ENCODE measurements at regions not wholly inside any gene's neighbourhood (a gene's known extent, or its start where the extent isn't known, plus 50 kb on each side); places are given as distances from the start of the nearest gene placed in this dataset.

- Histone ChIP-seq H3F3A (ENCODE audit: control insufficient read depth, insufficient read depth) (no peaks in the 10 kb centered on the region), H3K27me3 (ENCODE audit: control insufficient read depth, low read length) (no peaks in the 10 kb centered on the region)
Measured at GRCh38 chr2:210795506-210795905, 239.1 kb downstream of the CPS1 start.

GRCh38 chr2:210798180-210798579, 241.8 kb downstream of the CPS1 start:
- H3K36me3 ChIP-seq (ENCODE audit: control insufficient read depth, low read length) = no peaks in the 10 kb centered on the region
- no peaks in the 10 kb centered on the region for H4K20me1 ChIP-seq (ENCODE audit: control insufficient read depth, insufficient read depth, low read depth, low read length)
- H3K4me3 ChIP-seq (ENCODE audit: low read length) = no peak overlapping the region
- no peak overlapping the region for H3K27ac ChIP-seq (ENCODE audit: low read depth, low read length)
- H3F3A ChIP-seq (ENCODE audit: control insufficient read depth, insufficient read depth) = no peaks in the 10 kb centered on the region
- H3K4me2 ChIP-seq (ENCODE audit: low read length) = no peak overlapping the region
- no peaks in the 10 kb centered on the region for H3K9me3 ChIP-seq (ENCODE audit: control insufficient read depth, insufficient read depth, low read length)
- H3K27me3 ChIP-seq (ENCODE audit: control insufficient read depth, low read length) = no peaks in the 10 kb centered on the region
- H3K79me2 ChIP-seq (ENCODE audit: control insufficient read depth, low read length) = no peaks in the 10 kb centered on the region
- TF ChIP-seq CTCF (IDR thresholded peaks at IDR 0.05; ENCODE audit: low read depth, low read length, poor library complexity, severe bottlenecking) (no peak), EZH2phosphoT487 (IDR thresholded peaks at IDR 0.05; ENCODE audit: borderline replicate concordance, low read length) (no peak)
- no peaks in the 10 kb centered on the region for H3K4me1 ChIP-seq (ENCODE audit: control insufficient read depth, low read length)
- H3K9me2 ChIP-seq (replicated peaks; ENCODE audit: control insufficient read depth, low read length) = no peaks in the 10 kb centered on the region

More at GRCh38 chr2:210795506-210795905, 239.1 kb downstream of the CPS1 start:
- Histone ChIP-seq H3K4me3 (ENCODE audit: low read length) (no peak overlapping the region), H3K9me3 (ENCODE audit: control insufficient read depth, insufficient read depth, low read length) (no peaks in the 10 kb centered on the region), H3K27ac (ENCODE audit: low read depth, low read length) (no peak overlapping the region), H4K20me1 (ENCODE audit: control insufficient read depth, insufficient read depth, low read depth, low read length) (no peaks in the 10 kb centered on the region), H3K4me1 (ENCODE audit: control insufficient read depth, low read length) (no peaks in the 10 kb centered on the region), H3K9me2 (replicated peaks; ENCODE audit: control insufficient read depth, low read length) (no peaks in the 10 kb centered on the region), H3K36me3 (ENCODE audit: control insufficient read depth, low read length) (no peaks in the 10 kb centered on the region), H3K4me2 (ENCODE audit: low read length) (no peak overlapping the region), H3K79me2 (ENCODE audit: control insufficient read depth, low read length) (no peaks in the 10 kb centered on the region)
- no peak for TF ChIP-seq CTCF (IDR thresholded peaks at IDR 0.05; ENCODE audit: low read depth, low read length, poor library complexity, severe bottlenecking)
- no peak for TF ChIP-seq EZH2phosphoT487 (IDR thresholded peaks at IDR 0.05; ENCODE audit: borderline replicate concordance, low read length)

- Histone ChIP-seq H3K9me3 (ENCODE audit: control insufficient read depth, insufficient read depth, low read length) (no peaks in the 10 kb centered on the region), H3F3A (ENCODE audit: control insufficient read depth, insufficient read depth) (no peaks in the 10 kb centered on the region), H3K9me2 (replicated peaks; ENCODE audit: control insufficient read depth, low read length) (no peaks in the 10 kb centered on the region), H3K4me1 (ENCODE audit: control insufficient read depth, low read length) (no peaks in the 10 kb centered on the region), H3K4me3 (ENCODE audit: low read length) (no peak overlapping the region), H3K4me2 (ENCODE audit: low read length) (no peak overlapping the region), H3K36me3 (ENCODE audit: control insufficient read depth, low read length) (no peaks in the 10 kb centered on the region), H4K20me1 (ENCODE audit: control insufficient read depth, insufficient read depth, low read depth, low read length) (no peaks in the 10 kb centered on the region), H3K27ac (ENCODE audit: low read depth, low read length) (no peak overlapping the region), H3K79me2 (ENCODE audit: control insufficient read depth, low read length) (no peaks in the 10 kb centered on the region), H3K27me3 (ENCODE audit: control insufficient read depth, low read length) (no peaks in the 10 kb centered on the region)
- TF ChIP-seq CTCF (IDR thresholded peaks at IDR 0.05; ENCODE audit: low read depth, low read length, poor library complexity, severe bottlenecking) = no peak
- TF ChIP-seq EZH2phosphoT487 (IDR thresholded peaks at IDR 0.05; ENCODE audit: borderline replicate concordance, low read length) = no peak
Measured at GRCh38 chr2:210814251-210815025, 258.0 kb downstream of the CPS1 start.
